T-cell (primary cell): ENCODE measurements at regions not wholly inside any gene's neighbourhood (a gene's known extent, or its start where the extent isn't known, plus 50 kb on each side); places are given as distances from the start of the nearest gene placed in this dataset.

Source experiments
- ATAC-seq, 4 experiments: fragments of 200-7000 bp in 3 of 4; fragments of 150-1000 bp in 1 of 4; cut with Tn5 transposase; replicated peaks in 1 of 4; 1 replicate in 3 of 4; 2 replicates in 1 of 4; pipeline ENCODE4 v1.10.0; 2021; ENCODE audit warnings: moderate library complexity in 3 of 4, mild to moderate bottlenecking in 2 of 4, moderate number of reproducible peaks in 1 of 4
- CTCF ChIA-PET, 2 donors: fragments of 300-600 bp; sonication (Branson Sonifier 250); formaldehyde crosslinking; loops; one replicate each; lab custom pipeline; 2022; ENCODE audit warnings: antibody characterized with exemption in 2 of 2; lab: Charles Lee
- POLR2A ChIA-PET, 2 donors: fragments of 300-600 bp; sonication (Branson Sonifier 250); formaldehyde crosslinking; loops; one replicate each; lab custom pipeline; 2022; ENCODE audit warnings: antibody characterized with exemption in 2 of 2; lab: Charles Lee
- DNase-seq, 35 experiments: peaks; one replicate each; pipeline versions ENCODE4 v3.0.0 to v3.0.0-alpha.2; 2013 to 2023
- H3K27ac ChIP-seq: one replicate; pipeline ENCODE4 v1.5.1; 2013; ENCODE audit warnings: low read length
- H3K27me3 ChIP-seq, 2 experiments: replicated peaks in 1 of 2; 1 replicate in 1 of 2; 2 replicates in 1 of 2; pipeline versions ENCODE4 v1.6.1 to v1.7.0; 2013; ENCODE audit warnings: low read length in 1 of 2, mixed read lengths in 1 of 2; ENCODE audit not compliant: control insufficient read depth in 2 of 2, insufficient read depth in 2 of 2; ENCODE audit errors: extremely low read depth in 1 of 2
- H3K36me3 ChIP-seq, 2 donors: 1 replicate in 1 of 2; 2 replicates in 1 of 2; pipeline versions ENCODE4 v1.6.1 to v1.7.0; 2013; ENCODE audit warnings: low read length in 1 of 2; ENCODE audit not compliant: control insufficient read depth in 2 of 2, insufficient read depth in 1 of 2; ENCODE audit errors: extremely low read depth in 1 of 2
- H3K4me1 ChIP-seq, 2 experiments: 1 replicate in 1 of 2; 2 replicates in 1 of 2; pipeline versions ENCODE4 v1.6.1 to v1.7.0; 2013; ENCODE audit warnings: low read length in 2 of 2, mixed read lengths in 1 of 2; ENCODE audit not compliant: insufficient read depth in 2 of 2, control insufficient read depth in 1 of 2; ENCODE audit errors: extremely low read depth in 1 of 2
- H3K4me3 ChIP-seq, 2 donors: 1 replicate in 1 of 2; 2 replicates in 1 of 2; pipeline versions ENCODE4 v1.5.1 to v1.7.0; 2013; ENCODE audit warnings: mild to moderate bottlenecking in 2 of 2, low read length in 1 of 2, moderate library complexity in 1 of 2; ENCODE audit not compliant: control insufficient read depth in 1 of 2; ENCODE audit errors: extremely low read depth in 1 of 2
- H3K9me3 ChIP-seq: 2 replicates; pipeline ENCODE4 v1.7.0; 2013
- H3K27ac Mint-ChIP-seq, 2 donors: one replicate each; pipeline ENCODE4 v1.8.0; 2020 to 2021; ENCODE audit warnings: mild to moderate bottlenecking in 2 of 2, mixed read lengths in 2 of 2
- H3K27me3 Mint-ChIP-seq, 2 donors: one replicate each; pipeline ENCODE4 v1.8.0; 2021 to 2022; ENCODE audit warnings: mixed read lengths in 2 of 2
- H3K36me3 Mint-ChIP-seq: one replicate; pipeline ENCODE4 v1.8.0; 2021; ENCODE audit warnings: mixed read lengths
- H3K4me1 Mint-ChIP-seq, 3 donors: one replicate each; pipeline ENCODE4 v1.8.0; 2020 to 2022; ENCODE audit warnings: mixed read lengths in 3 of 3, mild to moderate bottlenecking in 1 of 3
- H3K4me3 Mint-ChIP-seq, 3 donors: one replicate each; pipeline ENCODE4 v1.8.0; 2020 to 2022; ENCODE audit warnings: mild to moderate bottlenecking in 3 of 3, mixed read lengths in 3 of 3, moderate library complexity in 3 of 3
- H3K9me3 Mint-ChIP-seq, 3 donors: one replicate each; pipeline ENCODE4 v1.8.0; 2020 to 2022; ENCODE audit warnings: mixed read lengths in 3 of 3
- WGBS: methylation state at CpG from one replicate; pipeline ENCODE4 v1.1.5; 2013; ENCODE audit warnings: missing lambda C conversion rate; ENCODE audit not compliant: insufficient coverage; 5-methylcytosine and 5-hydroxymethylcytosine counted together

- H3K4me1 Mint-ChIP-seq = peaks cover 23 to 38% (median 37%) of the 10 kb centered on the region in 3 donors
- no peak overlapping the region for H3K27ac Mint-ChIP-seq
- H3K4me1 ChIP-seq = peaks cover 4 to 6% of the 10 kb centered on the region in 2 experiments
- no peaks in the 10 kb centered on the region for H3K9me3 Mint-ChIP-seq
- no peaks in the 10 kb centered on the region for H3K9me3 ChIP-seq
- H3K27me3 ChIP-seq = peaks cover 0 to 2% of the 10 kb centered on the region in 2 experiments
- no peak overlapping the region for H3K4me3 ChIP-seq
- H3K36me3 Mint-ChIP-seq = no peaks in the 10 kb centered on the region
- no peaks in the 10 kb centered on the region for H3K27me3 Mint-ChIP-seq
- H3K36me3 ChIP-seq = no peaks in the 10 kb centered on the region
- no peak for DNase-seq
- no peak overlapping the region for H3K4me3 Mint-ChIP-seq
- H3K27ac ChIP-seq = no peak overlapping the region
- POLR2A ChIA-PET = no interaction called here
- CTCF ChIA-PET = interaction anchor here (0.5 to 0.7 kb wide), 4 partner anchors 289 to 1265 kb away, joined by 3 to 4 read pairs (median 3); no protein-coding TSS in a partner anchor
- ATAC-seq = no peak
These were observed 52.5 kb upstream of the RPL34 start for GRCh38 chr4:108567831-108568230.

- Mint-ChIP-seq H3K27me3 (no peaks in the 10 kb centered on the region), H3K9me3 (no peaks in the 10 kb centered on the region), H3K4me1 (peaks cover 4 to 19% (median 8%) of the 10 kb centered on the region in 3 donors), H3K27ac (no peak overlapping the region), H3K36me3 (peaks cover 4% of the 10 kb centered on the region), H3K4me3 (no peak overlapping the region)
- no CpG with 5 or more reads among the region's 3 CpGs for WGBS
- POLR2A ChIA-PET = interaction anchor here (0.6 to 0.7 kb wide), 2 partner anchors 531 to 545 kb away, joined by 3 to 4 read pairs; no protein-coding TSS in a partner anchor
- CTCF ChIA-PET = no interaction called here
- H3K9me3 ChIP-seq = no peaks in the 10 kb centered on the region
- H3K27me3 ChIP-seq = peaks cover 0 to 7% of the 10 kb centered on the region in 2 experiments
- no peak for DNase-seq
- ATAC-seq = no peak
- no peak overlapping the region for H3K27ac ChIP-seq
- no peaks in the 10 kb centered on the region for H3K4me1 ChIP-seq
- H3K4me3 ChIP-seq = no peak overlapping the region
- H3K36me3 ChIP-seq = no peaks in the 10 kb centered on the region
These were observed 59.3 kb upstream of the RPL34 start for GRCh38 chr4:108561116-108561515.

GRCh38 chr4:108560616-108561015, 59.8 kb upstream of the RPL34 start:
- Mint-ChIP-seq H3K27ac (no peak overlapping the region), H3K4me3 (no peak overlapping the region), H3K27me3 (no peaks in the 10 kb centered on the region), H3K36me3 (peaks cover 4% of the 10 kb centered on the region), H3K9me3 (no peaks in the 10 kb centered on the region), H3K4me1 (peaks cover 4 to 24% (median 8%) of the 10 kb centered on the region in 3 donors)
- no peak overlapping the region for H3K27ac ChIP-seq
- no CpG with 5 or more reads among the region's 4 CpGs for WGBS
- no peaks in the 10 kb centered on the region for H3K9me3 ChIP-seq
- peaks cover 0 to 7% of the 10 kb centered on the region in 2 experiments for H3K27me3 ChIP-seq
- H3K4me1 ChIP-seq = no peaks in the 10 kb centered on the region
- ATAC-seq (no peak), DNase-seq (no peak)
- no peak overlapping the region for H3K4me3 ChIP-seq
- ChIA-PET POLR2A (interaction anchor here (0.6 to 0.7 kb wide), 2 partner anchors 530 to 545 kb away, joined by 3 to 4 read pairs; no protein-coding TSS in a partner anchor), CTCF (no interaction called here)
- H3K36me3 ChIP-seq = no peaks in the 10 kb centered on the region

GRCh38 chr4:108559911-108560310, 60.5 kb upstream of the RPL34 start:
- Mint-ChIP-seq H3K36me3 (peaks cover 4% of the 10 kb centered on the region), H3K4me3 (no peak overlapping the region), H3K9me3 (no peaks in the 10 kb centered on the region), H3K27ac (no peak overlapping the region), H3K4me1 (peaks cover under 1 to 22% (median 4%) of the 10 kb centered on the region in 3 donors), H3K27me3 (no peaks in the 10 kb centered on the region)
- Histone ChIP-seq H3K4me1 (no peaks in the 10 kb centered on the region), H3K9me3 (no peaks in the 10 kb centered on the region), H3K4me3 (no peak overlapping the region), H3K27ac (no peak overlapping the region), H3K36me3 (no peaks in the 10 kb centered on the region), H3K27me3 (peaks cover 0 to 7% of the 10 kb centered on the region in 2 experiments)
- ChIA-PET POLR2A (no interaction called here), CTCF (interaction anchor here in 1 of 2 donors (0.9 kb wide), 1 partner anchor 9 kb away, joined by 3 read pairs; no protein-coding TSS in a partner anchor)
- no peak for DNase-seq
- ATAC-seq = no peak
- WGBS = 100% methylated on average over 2 of the region's 3 CpGs

- H3K4me3 Mint-ChIP-seq = no peak overlapping the region
- Histone ChIP-seq H3K4me1 (no peaks in the 10 kb centered on the region), H3K27ac (no peak overlapping the region), H3K9me3 (no peaks in the 10 kb centered on the region), H3K27me3 (peaks cover 0 to 7% of the 10 kb centered on the region in 2 experiments), H3K36me3 (no peaks in the 10 kb centered on the region), H3K4me3 (no peak overlapping the region)
- peaks cover 4% of the 10 kb centered on the region for H3K36me3 Mint-ChIP-seq
- CTCF ChIA-PET = interaction anchor here (0.7 to 0.9 kb wide), 2 partner anchors 9 to 570 kb away, joined by 3 read pairs; no protein-coding TSS in a partner anchor
- H3K9me3 Mint-ChIP-seq = no peaks in the 10 kb centered on the region
- POLR2A ChIA-PET = no interaction called here
- WGBS = 61% methylated on average over 2 of the region's 7 CpGs
- no peak for ATAC-seq
- no peaks in the 10 kb centered on the region for H3K27me3 Mint-ChIP-seq
- no peak for DNase-seq
- no peak overlapping the region for H3K27ac Mint-ChIP-seq
- H3K4me1 Mint-ChIP-seq = peaks cover 0 to 16% (median 0%) of the 10 kb centered on the region in 3 donors
These were observed 61.1 kb upstream of the RPL34 start for GRCh38 chr4:108559068-108559793.

GRCh38 chr4:108556588-108557200, 63.7 kb upstream of the RPL34 start:
- Histone ChIP-seq H3K27me3 (peaks cover 0 to 3% of the 10 kb centered on the region in 2 experiments), H3K4me3 (no peak overlapping the region), H3K4me1 (no peaks in the 10 kb centered on the region), H3K9me3 (no peaks in the 10 kb centered on the region), H3K36me3 (no peaks in the 10 kb centered on the region), H3K27ac (no peak overlapping the region)
- ATAC-seq (no peak), DNase-seq (no peak)
- H3K27me3 Mint-ChIP-seq = no peaks in the 10 kb centered on the region
- H3K9me3 Mint-ChIP-seq = peaks cover 0 to 9% (median 9%) of the 10 kb centered on the region in 3 donors
- ChIA-PET POLR2A (no interaction called here), CTCF (no interaction called here)
- H3K27ac Mint-ChIP-seq = no peak overlapping the region
- peaks cover 0 to 27% (median 0%) of the 10 kb centered on the region in 3 donors for H3K4me1 Mint-ChIP-seq
- no peak overlapping the region for H3K4me3 Mint-ChIP-seq
- H3K36me3 Mint-ChIP-seq = peaks cover 7% of the 10 kb centered on the region
- WGBS = 89% methylated on average over 2 of the region's 5 CpGs
